K562 (cell line): ENCODE measurements at regions not wholly inside any gene's neighbourhood (a gene's known extent, or its start where the extent isn't known, plus 50 kb on each side); places are given as distances from the start of the nearest gene placed in this dataset.

Source experiments
- ATAC-seq: fragments of 200-7000 bp; cut with Tn5 transposase; 3 replicates; pipeline ENCODE4 v1.9.1; 2020; ENCODE audit warnings: moderate library complexity
- BruUV-seq: library from RNA; stranded (reverse); fragments of 400-500 nt; replicated peaks from 2 replicates; lab custom pipeline; 2021; lab: Mats Ljungman, UMichigan
- CTCF ChIA-PET: fragments of 300-600 bp; formaldehyde crosslinking; extraction: SDS; loops from one replicate; lab custom pipeline; 2021; ENCODE audit warnings: low intra/inter-chr PET ratio; lab: Yijun Ruan, JAX
- POLR2A ChIA-PET: fragments of 300-600, 350-650 bp; sonication (Branson Sonifier 250); formaldehyde crosslinking; extraction: SDS; loops from one replicate; lab custom pipeline; 2021; ENCODE audit warnings: antibody characterized with exemption, inconsistent platforms; lab: Yijun Ruan, JAX
- DNase-seq, 4 experiments: peaks; one replicate each; pipeline versions ENCODE4 v3.0.0 to v3.0.0-alpha.2; 2011 to 2018; ENCODE audit warnings: low spot score in 3 of 4, mixed read lengths in 3 of 4; ENCODE audit errors: extremely low read depth in 1 of 4
- FAIRE-seq: peaks from 2 replicates; lab custom pipeline; 2011; peaks lifted over from hg19 to GRCh38; lab: Jason Lieb, UNC
- H2AFZ ChIP-seq: 2 replicates; pipeline ENCODE4 v1.6.0; 2011; ENCODE audit warnings: low read depth, low read length, control low read depth, inconsistent platforms
- H3K27ac ChIP-seq: fragments of 200-600 bp; 3 replicates; pipeline ENCODE4 v1.8.0; 2011; ENCODE audit warnings: low read depth, mild to moderate bottlenecking, control low read depth, inconsistent platforms, low read length, moderate library complexity, mixed read lengths; ENCODE audit errors: extremely low read depth
- H3K27me3 ChIP-seq, 2 experiments: fragments of 300-600 bp in 1 of 2; 2 replicates in 1 of 2; 3 replicates in 1 of 2; pipeline versions ENCODE4 v1.6.0 to v1.8.0; 2011; ENCODE audit warnings: inconsistent platforms in 2 of 2, low read length in 2 of 2, mild to moderate bottlenecking in 1 of 2, mixed read lengths in 1 of 2, moderate library complexity in 1 of 2; ENCODE audit not compliant: control insufficient read depth in 2 of 2, insufficient read depth in 2 of 2
- H3K36me3 ChIP-seq: fragments of 300-600 bp; 3 replicates; pipeline ENCODE4 v1.8.0; 2011; ENCODE audit warnings: mild to moderate bottlenecking, low read length, inconsistent platforms; ENCODE audit not compliant: control insufficient read depth, insufficient read depth
- H3K4me1 ChIP-seq, 2 experiments: fragments of 200-600 bp in 1 of 2; replicated peaks in 1 of 2; 2 replicates in 1 of 2; 3 replicates in 1 of 2; pipeline versions ENCODE4 v1.5.1 to v1.8.0; 2011; ENCODE audit warnings: inconsistent platforms in 2 of 2, low read length in 2 of 2, mild to moderate bottlenecking in 1 of 2, mixed read lengths in 1 of 2, moderate library complexity in 1 of 2; ENCODE audit not compliant: control insufficient read depth in 2 of 2, insufficient read depth in 2 of 2
- H3K4me2 ChIP-seq: 2 replicates; pipeline ENCODE4 v1.6.1; 2011; ENCODE audit warnings: low read length, control low read depth, inconsistent platforms, mixed read lengths; ENCODE audit not compliant: insufficient read depth
- H3K4me3 ChIP-seq: fragments of 200-600 bp; sonication (generic), shearing (Covaris generic); 2 replicates; pipeline ENCODE4 v1.5.1; 2016; ENCODE audit warnings: control low read depth, inconsistent platforms
- H3K79me2 ChIP-seq: fragments of 200-600 bp; 3 replicates; pipeline ENCODE4 v1.8.0; 2011; ENCODE audit warnings: low read length, inconsistent platforms; ENCODE audit not compliant: control insufficient read depth, insufficient read depth
- H3K9ac ChIP-seq, 2 experiments: 2 replicates each; pipeline versions ENCODE4 v1.6.0 to v1.6.1; 2011; ENCODE audit warnings: low read depth in 2 of 2, low read length in 2 of 2, control low read depth in 1 of 2, inconsistent platforms in 1 of 2, mild to moderate bottlenecking in 1 of 2, mixed read lengths in 1 of 2; ENCODE audit not compliant: insufficient read depth in 1 of 2
- H3K9me1 ChIP-seq: one replicate; pipeline ENCODE4 v1.6.0; 2011; ENCODE audit warnings: inconsistent platforms, mild to moderate bottlenecking, low read length, moderate library complexity; ENCODE audit not compliant: control insufficient read depth, insufficient read depth
- H3K9me3 ChIP-seq: replicated peaks from 2 replicates; pipeline ENCODE4 v1.5.1; 2011; ENCODE audit warnings: low read depth, low read length, inconsistent platforms; ENCODE audit not compliant: control insufficient read depth, insufficient read depth
- H4K20me1 ChIP-seq: replicated peaks from 2 replicates; pipeline ENCODE4 v1.6.1; 2011; ENCODE audit warnings: low read length, inconsistent platforms, mixed read lengths; ENCODE audit not compliant: control insufficient read depth, insufficient read depth
- ARID3B ChIP-seq: fragments of 250-450 bp; sonication (Bioruptor Pico); IDR thresholded peaks from 2 replicates; pipeline ENCODE4 v1.4.0; 2020; ENCODE audit warnings: borderline replicate concordance
- CBFB ChIP-seq: sonication (generic); formaldehyde crosslinking; IDR thresholded peaks from 2 replicates; pipeline ENCODE4 v1.4.0; 2020; ENCODE audit warnings: mild to moderate bottlenecking, missing genetic modification reagents
- CBX8 ChIP-seq: fragments of 200-600 bp; sonication (generic); IDR thresholded peaks from 2 replicates; pipeline ENCODE4 v1.6.1; 2012; ENCODE audit warnings: borderline replicate concordance, mixed run types, low read depth, mild to moderate bottlenecking, moderate library complexity, mixed read lengths, low read length, control low read depth, inconsistent platforms; ENCODE audit not compliant: poor library complexity, severe bottlenecking; ENCODE audit errors: extremely low read depth
- CCNT2 ChIP-seq: IDR thresholded peaks from 2 replicates; pipeline ENCODE4 v1.6.1; 2011; ENCODE audit warnings: borderline replicate concordance, low read depth, mild to moderate bottlenecking, moderate library complexity, mixed read lengths, low read length; ENCODE audit not compliant: insufficient read length; ENCODE audit errors: extremely low read depth
- DMBX1 ChIP-seq: fragments of 250-450 bp; sonication (Bioruptor Pico); IDR thresholded peaks from 2 replicates; pipeline ENCODE4 v1.8.0; 2022; ENCODE audit warnings: inconsistent platforms, mild to moderate bottlenecking, moderate library complexity, borderline replicate concordance
- MXI1 ChIP-seq: IDR thresholded peaks from 2 replicates; pipeline ENCODE4 v1.6.1; 2011; ENCODE audit warnings: low read depth, mild to moderate bottlenecking, improper control_type of control experiment, low read length
- PHB ChIP-seq: fragments of 250-450 bp; sonication (Bioruptor Pico); IDR thresholded peaks from 2 replicates; pipeline ENCODE4 v1.5.0; 2021
- PYGO2 ChIP-seq: fragments of 450-650 bp; IDR thresholded peaks from 2 replicates; pipeline ENCODE4 v1.6.1; 2016; ENCODE audit warnings: mild to moderate bottlenecking, missing genetic modification characterization, moderate library complexity, missing compliant biosample characterization
- RBM39 ChIP-seq: fragments of 200-400 bp; formaldehyde crosslinking; optimal IDR thresholded peaks from 2 replicates; pipeline ENCODE3; 2018; ENCODE audit warnings: low read depth, low read length
- SAFB ChIP-seq: fragments of 200-400 bp; formaldehyde crosslinking; IDR thresholded peaks from 2 replicates; pipeline ENCODE4 v1.6.1; 2017; ENCODE audit warnings: low read depth, low read length, borderline replicate concordance
- TRIM24 ChIP-seq, 2 experiments: fragments of 450-650 bp; IDR thresholded peaks; 2 replicates each; pipeline ENCODE4 v1.6.1; 2016
- ZEB2 ChIP-seq: fragments of 450-650 bp; IDR thresholded peaks from 2 replicates; pipeline ENCODE4 v1.6.1; 2016
- ZFP1 ChIP-seq: fragments of 450-650 bp; formaldehyde crosslinking; IDR thresholded peaks from 2 replicates; pipeline ENCODE4 v1.4.0; 2020; ENCODE audit warnings: mild to moderate bottlenecking, mixed read lengths
- ZZZ3 ChIP-seq: fragments of 450-650 bp; IDR thresholded peaks from 2 replicates; pipeline ENCODE4 v1.6.1; 2016; ENCODE audit warnings: antibody characterized with exemption, mild to moderate bottlenecking, moderate library complexity
- WGBS: fragments of 100-300 bp; shearing (Covaris generic); methylation state at CpG from one replicate; pipeline ENCODE4 v1.1.6; 2016; ENCODE audit warnings: low coverage, mixed read lengths; ENCODE audit not compliant: insufficient coverage; ENCODE audit errors: missing lambda C conversion rate; 5-methylcytosine and 5-hydroxymethylcytosine counted together
- in situ Hi-C: fragments of 300-500 bp; cut with MboI; formaldehyde crosslinking; loops from 4 replicates; pipeline ENCODE4 v1.15.0; 2018; ENCODE audit warnings: inconsistent platforms, mixed read lengths
- intact Hi-C: fragments of 100-400 bp; cut with micrococcal nuclease; formaldehyde crosslinking; loops from 2 replicates; pipeline ENCODE4 v1.14.2; 2022
- TF ChIP-seq, protein P1 (sequence below): fragments of 450-650 bp; IDR thresholded peaks from one replicate; pipeline ENCODE4 v1.6.1; 2018; ENCODE audit warnings: mild to moderate bottlenecking, moderate library complexity; ENCODE audit not compliant: partially characterized antibody

- no peak overlapping the region for H2AFZ ChIP-seq
- H3K9me1 ChIP-seq, result no peaks in the 10 kb centered on the region
- no peak overlapping the region for H3K4me2 ChIP-seq
- H3K9ac ChIP-seq, result no peak overlapping the region
- no peak for ATAC-seq
- no peak for DNase-seq
- H3K4me1 ChIP-seq, result no peaks in the 10 kb centered on the region
- H3K36me3 ChIP-seq, result no peaks in the 10 kb centered on the region
- FAIRE-seq, result no peak
- H3K9me3 ChIP-seq, result no peaks in the 10 kb centered on the region
- intact Hi-C loops, result no loop called here
- H3K27me3 ChIP-seq, result no peaks in the 10 kb centered on the region
- TF ChIP-seq PHB (no peak), PYGO2 (tag) (no peak), CBX8 (no peak), ZEB2 (no peak), TRIM24 (IDR thresholded peaks at IDR 0.05) (no peak)
- TF ChIP-seq, all 486 proteins: peak for 0
- WGBS, result no CpG with 5 or more reads among the region's 2 CpGs
- Histone ChIP-seq H3K4me3 (no peak overlapping the region), H4K20me1 (no peaks in the 10 kb centered on the region), H3K79me2 (no peaks in the 10 kb centered on the region), H3K27ac (no peak overlapping the region)
- in situ Hi-C loops, result no loop called here
- ChIA-PET POLR2A (no interaction called here), CTCF (no interaction called here)
- BruUV-seq, result no TSS peak
These were observed 1454.2 kb downstream of the ARAP2 start for GRCh38 chr4:34790131-34790530.

DNA sequence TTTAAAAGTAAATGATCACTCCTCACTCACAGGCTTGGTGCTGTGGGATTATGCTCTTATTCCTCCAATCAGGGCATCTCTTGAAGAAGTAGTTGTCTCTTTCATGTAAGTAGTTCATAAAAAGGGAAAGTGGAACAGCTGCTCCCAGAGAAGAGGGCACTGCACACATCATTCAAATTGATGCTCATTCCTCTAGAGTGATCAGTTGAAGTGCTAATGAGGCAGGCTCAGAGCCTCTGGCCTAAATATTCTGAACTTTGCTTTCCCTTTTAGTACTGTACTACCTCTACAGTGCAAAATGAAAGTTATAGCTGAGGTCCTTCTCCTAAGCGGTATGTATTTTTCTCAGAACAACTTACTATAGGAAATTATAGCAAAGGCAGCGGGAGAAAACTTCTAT is 1453.1 kb downstream of the ARAP2 start:
- DNase-seq, result no peak
- H3K79me2 ChIP-seq, result no peaks in the 10 kb centered on the region
- CTCF ChIA-PET, result no interaction called here
- TF ChIP-seq ZFP1 (CRISPR knock-in tag) (no peak), SAFB (no peak), CCNT2 (no peak), CBFB (CRISPR knock-in tag) (no peak), RBM39 (no peak), ARID3B (no peak), MXI1 (no peak), ZZZ3 (no peak), DMBX1 (CRISPR knock-in tag) (no peak)
- TF ChIP-seq, protein P1, sequence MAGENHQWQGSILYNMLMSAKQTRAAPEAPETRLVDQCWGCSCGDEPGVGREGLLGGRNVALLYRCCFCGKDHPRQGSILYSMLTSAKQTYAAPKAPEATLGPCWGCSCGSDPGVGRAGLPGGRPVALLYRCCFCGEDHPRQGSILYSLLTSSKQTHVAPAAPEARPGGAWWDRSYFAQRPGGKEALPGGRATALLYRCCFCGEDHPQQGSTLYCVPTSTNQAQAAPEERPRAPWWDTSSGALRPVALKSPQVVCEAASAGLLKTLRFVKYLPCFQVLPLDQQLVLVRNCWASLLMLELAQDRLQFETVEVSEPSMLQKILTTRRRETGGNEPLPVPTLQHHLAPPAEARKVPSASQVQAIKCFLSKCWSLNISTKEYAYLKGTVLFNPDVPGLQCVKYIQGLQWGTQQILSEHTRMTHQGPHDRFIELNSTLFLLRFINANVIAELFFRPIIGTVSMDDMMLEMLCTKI, result no peak

More for the DNA sequence above, 1453.1 kb downstream of the ARAP2 start:
- POLR2A ChIA-PET, result no interaction called here
- FAIRE-seq, result no peak
- no peak for ATAC-seq
- Histone ChIP-seq H3K4me2 (no peak overlapping the region), H3K27ac (no peak overlapping the region), H2AFZ (no peak overlapping the region), H3K4me3 (no peak overlapping the region), H3K9me1 (no peaks in the 10 kb centered on the region), H3K4me1 (no peaks in the 10 kb centered on the region), H3K9ac (no peak overlapping the region), H3K27me3 (no peaks in the 10 kb centered on the region), H4K20me1 (no peaks in the 10 kb centered on the region), H3K9me3 (no peaks in the 10 kb centered on the region), H3K36me3 (no peaks in the 10 kb centered on the region)
- intact Hi-C loops (no loop called here), in situ Hi-C loops (no loop called here)
- WGBS, result no CpG with 5 or more reads among the region's 2 CpGs
- no TSS peak for BruUV-seq
